ENCODE measurements at regions not wholly inside any gene's neighbourhood (a gene's known extent, or its start where the extent isn't known, plus 50 kb on each side); places are given as distances from the start of the nearest gene placed in this dataset.

DNA sequence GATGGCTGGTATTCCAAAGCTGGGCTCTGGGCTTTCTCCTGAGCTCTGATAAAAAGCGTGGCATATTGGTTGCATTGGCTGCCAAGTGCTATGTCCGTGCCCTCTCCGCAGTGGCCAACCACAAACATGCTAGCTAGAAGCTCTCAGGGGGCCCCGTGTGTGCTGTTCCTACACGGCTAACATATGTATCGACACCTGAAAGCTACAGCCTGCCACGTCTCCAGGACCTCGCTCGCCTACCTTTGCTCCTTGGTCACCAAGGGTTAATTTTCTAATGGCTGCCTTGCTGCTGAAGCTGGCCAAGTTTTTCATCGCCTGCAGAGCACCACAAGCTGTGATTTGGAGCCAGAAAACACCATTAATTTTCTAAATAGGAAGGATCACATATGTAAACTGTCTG lies 888.4 kb downstream of the BCL11A start:
- TF ChIP-seq CTCF (IDR thresholded peaks at IDR 0.05; ENCODE audit: low read depth, low read length): no peak

DNA sequence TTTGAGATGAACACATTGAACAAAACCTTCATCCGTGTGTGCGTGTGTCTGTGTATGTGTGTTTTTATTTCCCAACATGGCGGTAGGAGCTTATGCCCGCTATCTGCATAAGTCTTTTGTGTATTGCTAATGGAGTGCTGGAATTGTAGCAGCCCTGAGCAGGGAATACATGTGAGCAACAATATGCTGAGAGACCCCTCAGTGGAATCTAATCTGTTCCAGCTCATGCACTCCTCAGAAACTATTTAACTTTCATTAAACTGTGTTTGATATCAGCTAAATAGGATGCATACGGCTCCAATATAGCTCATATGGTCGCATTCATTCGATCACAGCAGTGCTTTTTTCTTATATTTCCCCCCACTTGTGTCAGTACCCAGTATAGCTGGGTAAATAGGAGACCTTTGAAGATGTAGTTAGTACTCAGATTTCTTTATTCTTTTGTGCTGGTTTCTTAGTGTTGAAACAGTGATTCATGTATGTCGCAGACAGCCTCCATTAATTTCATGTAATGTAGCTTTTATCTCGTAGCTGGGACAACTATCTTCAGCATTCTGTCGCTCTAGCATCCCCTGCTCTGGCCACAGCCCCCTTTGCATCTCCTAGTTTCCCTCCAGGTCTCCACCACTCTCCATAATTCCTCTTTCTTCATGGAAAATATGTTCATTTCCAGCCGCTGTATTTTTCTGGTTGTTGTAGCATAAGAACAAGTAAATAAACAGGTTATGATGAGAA lies 891.2 kb downstream of the BCL11A start:
- no peak for TF ChIP-seq CTCF (IDR thresholded peaks at IDR 0.05; ENCODE audit: low read depth, low read length)
- DNase-seq (ENCODE audit: extremely low read depth, low read depth): no peak

More for the DNA sequence above, 888.4 kb downstream of the BCL11A start:
- no peak for DNase-seq (ENCODE audit: extremely low read depth, low read depth)

- TF ChIP-seq CTCF (IDR thresholded peaks at IDR 0.05; ENCODE audit: low read depth, low read length): no peak
Observed at GRCh38 chr2:59660262-59660661, 893.2 kb downstream of the BCL11A start.

DNA sequence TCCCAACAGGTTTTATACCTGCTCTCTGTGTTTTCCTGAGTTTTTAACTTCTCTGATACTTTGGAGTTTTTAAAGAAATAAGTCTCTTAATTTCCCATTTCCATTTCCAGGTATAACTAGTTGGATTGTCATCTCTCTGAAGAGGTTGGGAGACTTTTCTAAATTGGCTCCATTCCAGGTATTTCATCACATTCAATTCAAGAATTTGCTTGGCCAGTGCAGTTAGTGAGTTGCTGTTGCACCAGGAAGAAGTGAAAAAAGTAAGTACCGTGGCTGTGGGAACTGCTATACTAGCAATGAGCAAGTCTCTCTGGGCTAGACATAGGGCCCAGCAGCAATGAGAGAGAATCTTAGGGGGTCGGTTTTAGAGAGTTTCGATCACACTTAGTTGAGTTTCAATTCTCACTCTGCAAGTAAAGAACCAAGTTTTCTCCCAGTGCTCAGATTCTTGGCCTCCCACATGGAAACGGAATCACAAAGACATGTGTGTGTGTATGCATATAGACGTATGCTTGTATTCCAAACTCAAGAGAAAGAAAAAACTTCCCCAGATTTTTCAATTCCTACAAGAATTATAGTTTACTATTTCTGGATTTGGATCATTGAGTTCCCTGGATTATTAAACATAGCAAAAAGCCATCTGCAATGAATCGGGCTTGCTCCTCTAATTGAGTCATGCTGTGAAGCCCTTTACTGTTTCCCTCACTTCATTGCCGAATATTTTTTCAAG lies 894.4 kb downstream of the BCL11A start:
- DNase-seq (ENCODE audit: extremely low read depth, low read depth): no peak
- TF ChIP-seq CTCF (IDR thresholded peaks at IDR 0.05; ENCODE audit: low read depth, low read length): no peak

More at GRCh38 chr2:59660262-59660661, 893.2 kb downstream of the BCL11A start:
- no peak for DNase-seq (ENCODE audit: extremely low read depth, low read depth)

DNA sequence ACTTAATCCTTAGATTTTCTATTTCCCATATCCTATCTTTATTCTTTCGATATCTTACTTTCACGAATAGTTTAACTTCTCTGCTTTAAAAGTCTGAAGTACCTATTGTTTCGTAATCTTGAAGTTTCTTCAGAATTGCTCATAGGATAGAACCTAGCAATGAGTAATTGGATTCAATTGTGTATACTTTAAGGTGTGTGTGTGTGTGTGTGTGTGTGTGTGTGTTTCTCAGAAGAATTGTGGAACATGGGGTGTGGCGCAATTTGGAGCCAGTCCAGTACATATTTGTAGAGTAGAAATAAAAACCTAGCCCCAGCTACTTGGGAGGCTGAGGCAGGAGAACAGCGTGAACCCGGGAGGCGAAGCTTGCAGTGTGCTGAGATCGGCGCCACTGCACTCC lies 897.6 kb downstream of the BCL11A start:
- no peak for DNase-seq (ENCODE audit: extremely low read depth, low read depth)
- no peak for TF ChIP-seq CTCF (IDR thresholded peaks at IDR 0.05; ENCODE audit: low read depth, low read length)

DNA sequence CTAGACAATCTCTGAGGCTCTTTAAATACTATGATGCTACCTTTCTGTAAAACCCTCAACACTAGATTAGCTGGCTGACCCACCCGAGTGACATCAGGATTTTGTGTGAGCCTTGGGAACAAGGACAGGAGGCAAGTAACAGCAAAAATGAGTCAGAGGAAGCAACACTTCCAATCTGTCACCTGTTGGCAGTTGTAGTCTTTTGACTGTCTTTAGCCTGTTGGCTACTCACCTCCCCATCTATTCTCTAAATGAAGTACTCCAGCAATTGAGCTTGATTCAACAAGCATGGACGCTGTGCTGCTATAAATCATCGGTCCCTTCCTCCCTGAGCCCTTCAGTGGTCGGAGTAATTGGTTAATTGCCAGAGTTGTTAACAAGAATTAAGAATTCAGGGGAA lies 898.7 kb downstream of the BCL11A start:
- TF ChIP-seq CTCF (IDR thresholded peaks at IDR 0.05; ENCODE audit: low read depth, low read length): no peak
- no peak for DNase-seq (ENCODE audit: extremely low read depth, low read depth)

GRCh38 chr2:59653164-59653563 lies 900.3 kb downstream of the BCL11A start:
- no peak for TF ChIP-seq CTCF (IDR thresholded peaks at IDR 0.05; ENCODE audit: low read depth, low read length)
- DNase-seq (ENCODE audit: extremely low read depth, low read depth): no peak
